PFSK-1 (cell line): ENCODE measurements at regions not wholly inside any gene's neighbourhood (a gene's known extent, or its start where the extent isn't known, plus 50 kb on each side); places are given as distances from the start of the nearest gene placed in this dataset.

Source experiments
- FOXP2 ChIP-seq: optimal IDR thresholded peaks from 2 replicates; pipeline ENCODE3; 2011; ENCODE audit warnings: borderline replicate concordance, control low read depth, inconsistent platforms; ENCODE audit not compliant: insufficient read depth; ENCODE audit errors: extremely low read length, extremely low read depth
- POLR2AphosphoS5 ChIP-seq: IDR thresholded peaks from 2 replicates; pipeline ENCODE4 v1.6.1; 2012; ENCODE audit warnings: low read depth, mild to moderate bottlenecking, control low read depth, low read length, moderate library complexity
- SIN3A ChIP-seq: IDR thresholded peaks from 2 replicates; pipeline ENCODE4 v1.6.1; 2012; ENCODE audit warnings: mild to moderate bottlenecking, low read length, moderate library complexity, borderline replicate concordance; ENCODE audit not compliant: insufficient read depth
- TAF1 ChIP-seq: IDR thresholded peaks from 2 replicates; pipeline ENCODE4 v1.6.1; 2012; ENCODE audit warnings: low read length, control low read depth, borderline replicate concordance; ENCODE audit not compliant: insufficient read depth
- TF ChIP-seq, protein P1 (sequence below), 2 experiments: IDR thresholded peaks; 2 replicates each; pipeline versions ENCODE4 v1.6.1 to v1.8.0; 2011 to 2012; ENCODE audit warnings: low read depth in 2 of 2, low read length in 2 of 2, control low read depth in 1 of 2, inconsistent platforms in 1 of 2, mild to moderate bottlenecking in 1 of 2, moderate library complexity in 1 of 2; ENCODE audit not compliant: insufficient read depth in 1 of 2

DNA sequence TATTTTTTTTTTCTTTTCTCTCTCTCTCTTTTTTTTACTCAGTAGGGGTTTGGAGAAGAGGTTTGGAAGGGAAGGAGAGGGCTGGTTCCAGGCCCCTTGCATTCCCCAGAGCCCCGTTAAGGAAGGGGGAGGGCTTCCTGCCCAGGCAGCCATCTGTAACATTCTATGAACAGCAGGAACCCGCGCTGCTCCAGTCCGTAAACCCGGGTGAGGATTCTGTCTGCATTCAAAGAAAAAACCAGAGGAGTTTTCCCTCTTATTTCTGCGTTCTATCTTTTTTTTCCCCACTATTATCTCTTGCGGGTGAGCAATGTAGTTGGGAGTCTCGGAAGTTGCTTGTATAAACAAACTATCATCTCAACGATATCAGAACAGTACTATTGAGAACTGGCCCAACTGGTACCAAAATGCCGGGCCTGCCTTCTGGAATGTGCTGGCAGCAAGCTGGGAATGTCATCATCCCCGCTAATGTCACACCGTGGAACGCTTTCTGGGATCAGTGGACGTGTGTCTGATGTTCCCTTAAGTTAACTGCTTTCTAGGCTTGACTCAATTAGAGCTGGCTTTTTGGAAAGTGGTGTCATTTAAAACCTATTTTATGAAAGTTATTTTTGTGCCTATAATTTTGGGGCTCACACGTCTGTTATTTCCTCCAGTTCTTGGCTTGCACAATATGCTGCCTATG is 153.1 kb upstream of the MEOX2 start:
- TF ChIP-seq FOXP2 (no peak), TAF1 (no peak), SIN3A (no peak), POLR2AphosphoS5 (no peak)
- TF ChIP-seq, protein P1, sequence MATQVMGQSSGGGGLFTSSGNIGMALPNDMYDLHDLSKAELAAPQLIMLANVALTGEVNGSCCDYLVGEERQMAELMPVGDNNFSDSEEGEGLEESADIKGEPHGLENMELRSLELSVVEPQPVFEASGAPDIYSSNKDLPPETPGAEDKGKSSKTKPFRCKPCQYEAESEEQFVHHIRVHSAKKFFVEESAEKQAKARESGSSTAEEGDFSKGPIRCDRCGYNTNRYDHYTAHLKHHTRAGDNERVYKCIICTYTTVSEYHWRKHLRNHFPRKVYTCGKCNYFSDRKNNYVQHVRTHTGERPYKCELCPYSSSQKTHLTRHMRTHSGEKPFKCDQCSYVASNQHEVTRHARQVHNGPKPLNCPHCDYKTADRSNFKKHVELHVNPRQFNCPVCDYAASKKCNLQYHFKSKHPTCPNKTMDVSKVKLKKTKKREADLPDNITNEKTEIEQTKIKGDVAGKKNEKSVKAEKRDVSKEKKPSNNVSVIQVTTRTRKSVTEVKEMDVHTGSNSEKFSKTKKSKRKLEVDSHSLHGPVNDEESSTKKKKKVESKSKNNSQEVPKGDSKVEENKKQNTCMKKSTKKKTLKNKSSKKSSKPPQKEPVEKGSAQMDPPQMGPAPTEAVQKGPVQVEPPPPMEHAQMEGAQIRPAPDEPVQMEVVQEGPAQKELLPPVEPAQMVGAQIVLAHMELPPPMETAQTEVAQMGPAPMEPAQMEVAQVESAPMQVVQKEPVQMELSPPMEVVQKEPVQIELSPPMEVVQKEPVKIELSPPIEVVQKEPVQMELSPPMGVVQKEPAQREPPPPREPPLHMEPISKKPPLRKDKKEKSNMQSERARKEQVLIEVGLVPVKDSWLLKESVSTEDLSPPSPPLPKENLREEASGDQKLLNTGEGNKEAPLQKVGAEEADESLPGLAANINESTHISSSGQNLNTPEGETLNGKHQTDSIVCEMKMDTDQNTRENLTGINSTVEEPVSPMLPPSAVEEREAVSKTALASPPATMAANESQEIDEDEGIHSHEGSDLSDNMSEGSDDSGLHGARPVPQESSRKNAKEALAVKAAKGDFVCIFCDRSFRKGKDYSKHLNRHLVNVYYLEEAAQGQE (IDR thresholded peaks at IDR 0.05; ENCODE audit: insufficient read depth in 1 of 2, low read depth in 2 of 2, low read length in 2 of 2) = no peak
